ENCODE measurements at regions not wholly inside any gene's neighbourhood (a gene's known extent, or its start where the extent isn't known, plus 50 kb on each side); places are given as distances from the start of the nearest gene placed in this dataset.
"Not testable (repeated sequence)": the region's sequence is repeated elsewhere in the genome, so short reads cannot be mapped to it uniquely, and the experiment has no call there.

DNA sequence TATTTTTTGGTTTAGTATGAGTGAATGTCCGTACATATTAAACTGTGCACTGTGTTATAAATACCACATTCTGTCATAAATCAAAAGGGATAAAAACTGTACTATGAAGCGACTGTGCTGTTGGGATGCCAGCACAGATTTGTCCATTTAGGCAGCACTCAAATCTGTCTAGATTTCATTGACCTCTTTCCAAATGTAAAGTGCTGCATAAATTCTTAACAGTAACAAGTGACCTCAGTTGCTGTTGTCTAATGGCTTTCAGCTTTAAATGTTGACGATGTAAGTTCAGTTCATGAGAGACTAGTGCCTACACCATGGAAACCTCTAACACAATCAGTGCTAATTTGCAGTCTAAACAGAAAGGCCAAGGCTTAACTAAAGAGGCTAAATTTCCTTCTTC, 531.4 kb upstream of the LMO3 start:
- TF ChIP-seq, protein P1, sequence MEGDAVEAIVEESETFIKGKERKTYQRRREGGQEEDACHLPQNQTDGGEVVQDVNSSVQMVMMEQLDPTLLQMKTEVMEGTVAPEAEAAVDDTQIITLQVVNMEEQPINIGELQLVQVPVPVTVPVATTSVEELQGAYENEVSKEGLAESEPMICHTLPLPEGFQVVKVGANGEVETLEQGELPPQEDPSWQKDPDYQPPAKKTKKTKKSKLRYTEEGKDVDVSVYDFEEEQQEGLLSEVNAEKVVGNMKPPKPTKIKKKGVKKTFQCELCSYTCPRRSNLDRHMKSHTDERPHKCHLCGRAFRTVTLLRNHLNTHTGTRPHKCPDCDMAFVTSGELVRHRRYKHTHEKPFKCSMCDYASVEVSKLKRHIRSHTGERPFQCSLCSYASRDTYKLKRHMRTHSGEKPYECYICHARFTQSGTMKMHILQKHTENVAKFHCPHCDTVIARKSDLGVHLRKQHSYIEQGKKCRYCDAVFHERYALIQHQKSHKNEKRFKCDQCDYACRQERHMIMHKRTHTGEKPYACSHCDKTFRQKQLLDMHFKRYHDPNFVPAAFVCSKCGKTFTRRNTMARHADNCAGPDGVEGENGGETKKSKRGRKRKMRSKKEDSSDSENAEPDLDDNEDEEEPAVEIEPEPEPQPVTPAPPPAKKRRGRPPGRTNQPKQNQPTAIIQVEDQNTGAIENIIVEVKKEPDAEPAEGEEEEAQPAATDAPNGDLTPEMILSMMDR (conservative IDR thresholded peaks at IDR 0.05; ENCODE audit: low read length): no peak
- no peak for TF ChIP-seq EZH2phosphoT487 (IDR thresholded peaks at IDR 0.05; ENCODE audit: borderline replicate concordance)
- no peaks in the 10 kb centered on the region for H3K9me2 ChIP-seq (replicated peaks; ENCODE audit: low read depth, low read length)
- no peaks in the 10 kb centered on the region for H4K20me1 ChIP-seq (ENCODE audit: insufficient read depth, low read length, poor library complexity, severe bottlenecking)
- H3K9ac ChIP-seq (ENCODE audit: low read depth, low read length, poor library complexity, severe bottlenecking): no peak overlapping the region
- no peaks in the 10 kb centered on the region for H3K79me2 ChIP-seq (ENCODE audit: insufficient read depth, low read length)
- H3F3A ChIP-seq (ENCODE audit: low read depth): no peaks in the 10 kb centered on the region
- no peaks in the 10 kb centered on the region for H3K9me3 ChIP-seq (ENCODE audit: insufficient read depth, low read depth, low read length)
- H3K36me3 ChIP-seq (ENCODE audit: insufficient read depth, low read length): no peaks in the 10 kb centered on the region
- H3K27me3 ChIP-seq (ENCODE audit: insufficient read depth, low read length, poor library complexity, severe bottlenecking): no peaks in the 10 kb centered on the region
- H2AFZ ChIP-seq (ENCODE audit: low read length): no peak overlapping the region
- no peaks in the 10 kb centered on the region for H3K4me1 ChIP-seq (ENCODE audit: insufficient read depth, low read length, poor library complexity, severe bottlenecking)
- no peak overlapping the region for H3K4me3 ChIP-seq (ENCODE audit: low read length, poor library complexity, severe bottlenecking)
- no peak overlapping the region for H3K4me2 ChIP-seq (ENCODE audit: low read depth, low read length, poor library complexity, severe bottlenecking)

DNA sequence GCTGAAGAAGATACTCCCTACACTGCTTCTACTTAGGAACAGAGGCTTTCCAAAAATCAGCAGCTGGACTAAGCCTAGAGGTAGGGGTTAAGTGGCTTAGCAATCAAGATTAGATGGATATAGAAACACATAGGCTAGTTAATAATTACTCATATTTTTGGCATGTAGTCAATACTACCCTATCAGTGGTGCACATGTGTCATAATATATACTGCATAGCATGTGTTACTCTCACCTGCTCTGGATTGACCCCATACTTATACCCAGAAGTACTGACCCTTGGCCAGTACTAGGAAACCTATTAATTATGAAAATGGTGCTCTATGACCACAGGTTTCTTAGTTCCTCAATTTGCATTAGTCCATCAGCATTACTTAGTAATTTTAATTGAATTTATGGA, 528.4 kb upstream of the LMO3 start:
- TF ChIP-seq, protein P1 (conservative IDR thresholded peaks at IDR 0.05; ENCODE audit: low read length): no peak
- no peak for TF ChIP-seq EZH2phosphoT487 (IDR thresholded peaks at IDR 0.05; ENCODE audit: borderline replicate concordance)
- H3K27me3 ChIP-seq (ENCODE audit: insufficient read depth, low read length, poor library complexity, severe bottlenecking): no peaks in the 10 kb centered on the region
- no peaks in the 10 kb centered on the region for H3K4me1 ChIP-seq (ENCODE audit: insufficient read depth, low read length, poor library complexity, severe bottlenecking)
- H4K20me1 ChIP-seq (ENCODE audit: insufficient read depth, low read length, poor library complexity, severe bottlenecking): no peaks in the 10 kb centered on the region
- no peaks in the 10 kb centered on the region for H3K9me2 ChIP-seq (replicated peaks; ENCODE audit: low read depth, low read length)
- no peak overlapping the region for H3K9ac ChIP-seq (ENCODE audit: low read depth, low read length, poor library complexity, severe bottlenecking)
- H3K4me3 ChIP-seq (ENCODE audit: low read length, poor library complexity, severe bottlenecking): no peak overlapping the region
- no peaks in the 10 kb centered on the region for H3K36me3 ChIP-seq (ENCODE audit: insufficient read depth, low read length)
- H3K79me2 ChIP-seq (ENCODE audit: insufficient read depth, low read length): no peaks in the 10 kb centered on the region
- H2AFZ ChIP-seq (ENCODE audit: low read length): no peak overlapping the region
- no peak overlapping the region for H3K4me2 ChIP-seq (ENCODE audit: low read depth, low read length, poor library complexity, severe bottlenecking)
- no peaks in the 10 kb centered on the region for H3F3A ChIP-seq (ENCODE audit: low read depth)
- H3K9me3 ChIP-seq (ENCODE audit: insufficient read depth, low read depth, low read length): no peaks in the 10 kb centered on the region

DNA sequence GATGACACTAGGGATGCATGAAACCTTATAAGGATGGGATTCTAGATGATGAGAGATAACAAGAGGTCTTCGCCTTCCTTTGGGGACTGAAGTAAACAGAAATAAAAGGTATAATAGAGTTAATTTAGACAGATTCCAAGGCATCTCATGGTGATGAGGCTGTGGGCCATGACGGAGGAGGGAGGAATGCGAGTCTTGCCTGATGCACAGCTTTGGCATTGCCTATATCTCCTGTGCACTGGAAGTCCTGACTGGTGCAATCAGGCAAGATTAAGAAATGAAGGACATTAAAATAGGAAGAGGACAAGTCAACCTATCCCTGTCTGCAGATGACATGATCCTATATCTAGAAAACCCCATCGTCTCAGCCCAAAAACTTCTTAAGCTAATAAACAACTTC, 526.4 kb upstream of the LMO3 start:
- Histone ChIP-seq H3K36me3 (ENCODE audit: insufficient read depth, low read length) (no peaks in the 10 kb centered on the region), H3K4me3 (ENCODE audit: low read length, poor library complexity, severe bottlenecking) (no peak overlapping the region), H3K4me1 (ENCODE audit: insufficient read depth, low read length, poor library complexity, severe bottlenecking) (no peaks in the 10 kb centered on the region), H3K4me2 (ENCODE audit: low read depth, low read length, poor library complexity, severe bottlenecking) (no peak overlapping the region), H2AFZ (ENCODE audit: low read length) (no peak overlapping the region), H3K79me2 (ENCODE audit: insufficient read depth, low read length) (no peaks in the 10 kb centered on the region), H3F3A (ENCODE audit: low read depth) (no peaks in the 10 kb centered on the region), H3K9ac (ENCODE audit: low read depth, low read length, poor library complexity, severe bottlenecking) (no peak overlapping the region), H4K20me1 (ENCODE audit: insufficient read depth, low read length, poor library complexity, severe bottlenecking) (no peaks in the 10 kb centered on the region), H3K9me3 (ENCODE audit: insufficient read depth, low read depth, low read length) (no peaks in the 10 kb centered on the region), H3K9me2 (replicated peaks; ENCODE audit: low read depth, low read length) (no peaks in the 10 kb centered on the region), H3K27me3 (ENCODE audit: insufficient read depth, low read length, poor library complexity, severe bottlenecking) (no peaks in the 10 kb centered on the region)
- TF ChIP-seq, protein P1 (conservative IDR thresholded peaks at IDR 0.05; ENCODE audit: low read length): no peak
- TF ChIP-seq EZH2phosphoT487 (IDR thresholded peaks at IDR 0.05; ENCODE audit: borderline replicate concordance): no peak

DNA sequence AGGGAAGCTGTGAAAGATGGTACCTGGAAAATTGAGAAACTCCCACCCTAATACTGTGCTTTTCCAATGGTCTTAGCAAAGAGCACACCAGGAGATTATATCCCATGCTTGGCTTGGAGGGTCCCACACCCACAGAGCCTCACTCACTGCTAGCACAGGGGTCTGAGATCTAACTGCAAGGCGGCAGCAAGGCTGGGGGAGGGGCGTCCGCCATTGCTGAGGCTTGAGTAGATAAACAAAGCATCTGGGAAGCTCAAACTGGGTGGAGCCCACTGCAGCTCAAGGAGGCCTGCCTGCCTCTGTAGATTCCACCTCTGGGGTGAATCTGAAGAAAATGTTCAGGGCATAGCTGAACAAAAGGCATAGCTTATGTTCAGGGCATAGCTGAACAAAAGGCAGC, 510.6 kb upstream of the LMO3 start:
- H3K36me3 ChIP-seq (ENCODE audit: insufficient read depth, low read length); H3K9me2 ChIP-seq (replicated peaks; ENCODE audit: low read depth, low read length); H3K79me2 ChIP-seq (ENCODE audit: insufficient read depth, low read length); H3K9me3 ChIP-seq (ENCODE audit: insufficient read depth, low read depth, low read length); H3K9ac ChIP-seq (ENCODE audit: low read depth, low read length, poor library complexity, severe bottlenecking); H3K27me3 ChIP-seq (ENCODE audit: insufficient read depth, low read length, poor library complexity, severe bottlenecking); H3K4me1 ChIP-seq (ENCODE audit: insufficient read depth, low read length, poor library complexity, severe bottlenecking); H3K4me3 ChIP-seq (ENCODE audit: low read length, poor library complexity, severe bottlenecking); H2AFZ ChIP-seq (ENCODE audit: low read length); H3F3A ChIP-seq (ENCODE audit: low read depth); H3K4me2 ChIP-seq (ENCODE audit: low read depth, low read length, poor library complexity, severe bottlenecking); H4K20me1 ChIP-seq (ENCODE audit: insufficient read depth, low read length, poor library complexity, severe bottlenecking): not testable (repeated sequence)
